ENCODE measurements at regions not wholly inside any gene's neighbourhood (a gene's known extent, or its start where the extent isn't known, plus 50 kb on each side); places are given as distances from the start of the nearest gene placed in this dataset.
A peak's percentile ranks its signal among the peaks of the same experiment; 100 is the strongest.

DNA sequence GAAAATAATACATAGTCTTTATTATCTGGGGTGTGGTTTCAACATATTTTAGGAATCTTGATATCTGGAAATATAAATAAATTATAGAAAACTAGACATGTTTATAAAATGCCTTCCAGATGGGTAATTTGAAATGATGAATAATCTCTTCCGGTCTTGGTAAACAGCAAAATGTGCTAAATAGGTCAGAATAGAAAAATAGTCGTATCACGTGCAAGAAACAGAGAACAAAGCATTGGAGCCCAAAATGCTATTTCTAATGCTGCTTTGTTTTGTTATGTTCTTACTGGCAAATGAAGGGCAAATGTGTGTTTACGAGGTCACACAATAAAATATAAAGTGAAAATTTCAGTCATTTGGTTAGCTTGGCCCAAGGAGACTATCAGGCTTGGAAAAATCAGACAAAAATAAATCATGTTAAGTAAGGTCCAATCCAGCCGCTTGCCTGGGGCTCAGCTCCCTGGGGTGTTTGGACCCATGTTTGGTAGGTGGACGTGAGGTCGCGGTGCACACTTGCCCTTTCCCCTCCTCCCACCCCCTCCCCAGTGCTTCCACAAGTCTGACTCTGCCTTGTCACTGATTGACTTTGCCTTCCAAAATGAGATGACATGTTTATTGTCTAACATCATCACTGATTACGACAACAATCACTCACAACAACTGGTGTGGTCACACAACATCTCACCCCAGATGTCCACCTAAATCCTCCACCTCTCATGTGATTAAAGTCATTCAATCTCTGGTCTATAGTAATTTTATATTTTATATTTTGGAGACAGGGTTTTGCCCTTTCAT lies 56.0 kb downstream of the RIN2 start:
- Histone ChIP-seq H3K27me3 (ENCODE audit: low read depth) (no peaks in the 10 kb centered on the region), H3K27ac (replicated peaks) (peak overlapping the region; percentile 82), H3K4me3 (no peak overlapping the region), H3K4me1 (peaks cover 57% of the 10 kb centered on the region), H3K36me3 (peaks cover 8% of the 10 kb centered on the region), H3K9me3 (replicated peaks) (peaks cover 7% of the 10 kb centered on the region)
- intact Hi-C loops (cut with micrococcal nuclease): no loop called here
- TF ChIP-seq, protein P1, sequence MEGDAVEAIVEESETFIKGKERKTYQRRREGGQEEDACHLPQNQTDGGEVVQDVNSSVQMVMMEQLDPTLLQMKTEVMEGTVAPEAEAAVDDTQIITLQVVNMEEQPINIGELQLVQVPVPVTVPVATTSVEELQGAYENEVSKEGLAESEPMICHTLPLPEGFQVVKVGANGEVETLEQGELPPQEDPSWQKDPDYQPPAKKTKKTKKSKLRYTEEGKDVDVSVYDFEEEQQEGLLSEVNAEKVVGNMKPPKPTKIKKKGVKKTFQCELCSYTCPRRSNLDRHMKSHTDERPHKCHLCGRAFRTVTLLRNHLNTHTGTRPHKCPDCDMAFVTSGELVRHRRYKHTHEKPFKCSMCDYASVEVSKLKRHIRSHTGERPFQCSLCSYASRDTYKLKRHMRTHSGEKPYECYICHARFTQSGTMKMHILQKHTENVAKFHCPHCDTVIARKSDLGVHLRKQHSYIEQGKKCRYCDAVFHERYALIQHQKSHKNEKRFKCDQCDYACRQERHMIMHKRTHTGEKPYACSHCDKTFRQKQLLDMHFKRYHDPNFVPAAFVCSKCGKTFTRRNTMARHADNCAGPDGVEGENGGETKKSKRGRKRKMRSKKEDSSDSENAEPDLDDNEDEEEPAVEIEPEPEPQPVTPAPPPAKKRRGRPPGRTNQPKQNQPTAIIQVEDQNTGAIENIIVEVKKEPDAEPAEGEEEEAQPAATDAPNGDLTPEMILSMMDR (IDR thresholded peaks at IDR 0.05; ENCODE audit: borderline replicate concordance): no peak
- DNase-seq: no peak

DNA sequence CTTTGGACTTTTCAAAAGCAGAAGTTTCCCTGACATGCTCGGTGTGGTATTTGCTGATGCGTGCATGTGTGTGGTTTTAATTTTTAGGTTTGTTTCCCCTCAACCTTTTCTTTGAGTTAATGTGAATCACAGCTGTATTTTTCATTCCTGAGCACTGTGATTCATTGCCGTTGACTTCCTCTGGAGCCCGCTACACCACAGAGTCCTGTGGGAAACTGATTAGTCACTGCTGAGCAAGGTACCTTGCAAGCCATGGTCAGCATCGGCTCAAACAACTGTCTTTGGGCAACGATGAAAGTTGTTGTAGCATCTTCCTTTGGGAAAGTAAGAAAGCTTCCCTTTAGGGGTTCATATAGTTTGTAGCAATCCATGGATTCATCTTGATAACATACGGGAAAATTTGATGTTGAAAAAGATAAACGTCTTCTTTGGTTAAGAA lies 57.5 kb downstream of the RIN2 start:
- no peak for DNase-seq
- Histone ChIP-seq H3K27me3 (ENCODE audit: low read depth) (no peaks in the 10 kb centered on the region), H3K4me3 (no peak overlapping the region), H3K27ac (replicated peaks) (peak overlapping the region; percentile 82), H3K36me3 (peaks cover 4% of the 10 kb centered on the region), H3K4me1 (peaks cover 58% of the 10 kb centered on the region), H3K9me3 (replicated peaks) (peaks cover 12% of the 10 kb centered on the region)
- TF ChIP-seq, protein P1 (IDR thresholded peaks at IDR 0.05; ENCODE audit: borderline replicate concordance): peak; percentile 16
- intact Hi-C loops (cut with micrococcal nuclease): no loop called here

DNA sequence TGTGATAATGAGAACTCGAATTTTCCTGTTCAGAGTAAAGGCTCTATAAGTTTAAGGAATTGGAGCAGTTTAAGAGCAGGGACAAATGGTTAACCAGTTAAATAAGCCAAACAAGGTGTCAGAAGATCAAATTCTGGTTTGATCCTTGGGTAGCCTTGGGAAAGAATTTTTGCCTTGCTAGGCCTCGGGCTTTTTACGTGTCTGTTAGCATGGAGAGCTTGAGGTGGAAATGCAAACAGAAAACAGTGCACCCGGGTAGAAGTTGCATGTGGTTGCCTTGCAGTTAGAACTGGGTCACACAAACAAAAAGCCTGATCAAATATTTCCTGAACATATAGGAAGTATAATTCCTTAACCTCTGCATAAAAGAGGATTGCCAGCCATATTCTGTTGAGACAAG lies 58.3 kb downstream of the RIN2 start:
- H3K4me1 ChIP-seq: peaks cover 66% of the 10 kb centered on the region

DNA sequence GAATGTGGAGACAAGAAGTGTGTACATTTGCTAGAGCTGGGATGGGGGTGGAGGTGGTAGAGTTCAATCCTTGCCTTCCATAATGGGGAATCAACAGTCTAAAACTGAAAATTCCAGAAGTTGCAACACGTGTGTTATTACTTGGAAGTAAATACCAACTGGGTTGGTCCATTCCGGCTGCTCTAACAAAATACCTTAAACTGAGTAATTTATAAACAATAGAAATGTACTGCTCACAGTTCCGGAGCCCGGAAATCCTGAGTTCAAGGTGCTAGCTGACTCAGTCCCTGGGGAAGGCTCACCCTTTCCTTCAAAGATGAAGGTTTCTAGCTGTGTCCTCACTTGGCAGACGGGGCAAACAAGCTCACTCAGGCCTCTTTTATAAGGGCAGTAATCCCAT lies 59.0 kb downstream of the RIN2 start:
- no peak overlapping the region for H3K4me3 ChIP-seq
- intact Hi-C loops (cut with micrococcal nuclease): no loop called here
- H3K4me1 ChIP-seq: peaks cover 73% of the 10 kb centered on the region
- peaks cover 4% of the 10 kb centered on the region for H3K36me3 ChIP-seq
- H3K27me3 ChIP-seq (ENCODE audit: low read depth): no peaks in the 10 kb centered on the region
- peak overlapping the region; percentile 82 for H3K27ac ChIP-seq (replicated peaks)
- DNase-seq: no peak
- peaks cover 12% of the 10 kb centered on the region for H3K9me3 ChIP-seq (replicated peaks)
- TF ChIP-seq, protein P1 (IDR thresholded peaks at IDR 0.05; ENCODE audit: borderline replicate concordance): no peak

More for the DNA sequence above, 58.3 kb downstream of the RIN2 start:
- peaks cover 4% of the 10 kb centered on the region for H3K36me3 ChIP-seq
- peak overlapping the region; percentile 82 for H3K27ac ChIP-seq (replicated peaks)
- DNase-seq: no peak
- intact Hi-C loops (cut with micrococcal nuclease): no loop called here
- H3K9me3 ChIP-seq (replicated peaks): peaks cover 12% of the 10 kb centered on the region
- no peak overlapping the region for H3K4me3 ChIP-seq
- TF ChIP-seq, protein P1 (IDR thresholded peaks at IDR 0.05; ENCODE audit: borderline replicate concordance): no peak
- no peaks in the 10 kb centered on the region for H3K27me3 ChIP-seq (ENCODE audit: low read depth)

DNA sequence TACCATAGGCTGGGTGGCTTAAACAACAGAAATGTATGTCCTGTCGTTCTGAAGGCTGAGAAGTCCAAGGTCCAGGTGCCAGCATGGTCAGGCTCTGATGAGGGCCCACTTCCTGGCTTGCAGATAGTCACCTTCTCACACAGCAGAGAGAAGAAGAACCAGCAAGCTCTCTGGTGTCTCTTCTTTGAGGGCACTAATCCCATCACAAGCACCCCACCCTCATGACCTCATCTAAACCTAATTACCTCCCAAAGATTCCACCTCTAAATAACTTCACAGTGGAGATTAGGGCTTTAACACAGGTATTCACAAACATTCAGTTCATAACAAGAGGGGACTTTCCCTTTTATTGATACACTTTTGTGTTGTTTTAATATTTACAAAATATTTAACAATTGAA lies 61.1 kb downstream of the RIN2 start:
- peaks cover 12% of the 10 kb centered on the region for H3K9me3 ChIP-seq (replicated peaks)
- H3K27me3 ChIP-seq (ENCODE audit: low read depth): no peaks in the 10 kb centered on the region
- no peak for DNase-seq
- intact Hi-C loops (cut with micrococcal nuclease): no loop called here
- peak overlapping the region; percentile 6 for H3K27ac ChIP-seq (replicated peaks)
- peaks cover 4% of the 10 kb centered on the region for H3K36me3 ChIP-seq
- H3K4me3 ChIP-seq: no peak overlapping the region
- TF ChIP-seq, protein P1 (IDR thresholded peaks at IDR 0.05; ENCODE audit: borderline replicate concordance): no peak
- H3K4me1 ChIP-seq: peaks cover 71% of the 10 kb centered on the region
